GM23338 (cell line): ENCODE measurements at regions not wholly inside any gene's neighbourhood (a gene's known extent, or its start where the extent isn't known, plus 50 kb on each side); places are given as distances from the start of the nearest gene placed in this dataset.

ENCODE experiments used
- ATAC-seq: fragments of 200-7000 bp; cut with Tn5 transposase; 3 replicates; pipeline ENCODE4 v1.9.1; 2020
- DNase-seq: peaks from one replicate; pipeline ENCODE4 v3.0.0-alpha.2; 2015; ENCODE audit warnings: low spot score
- H2AFZ ChIP-seq: fragments of 200-600 bp; sonication (generic); 2 replicates; pipeline ENCODE4 v1.8.0; 2016; ENCODE audit warnings: antibody characterized with exemption, mild to moderate bottlenecking, moderate library complexity
- H3F3A ChIP-seq: fragments of 200-600 bp; sonication (generic); replicated peaks from 2 replicates; pipeline ENCODE4 v1.8.0; 2017; ENCODE audit warnings: antibody characterized with exemption, mixed run types, low read depth
- H3K27ac ChIP-seq: fragments of 200-600 bp; sonication (generic); 2 replicates; pipeline ENCODE4 v1.6.1; 2016; ENCODE audit warnings: low read depth
- H3K27me3 ChIP-seq: fragments of 200-600 bp; sonication (generic); 2 replicates; pipeline ENCODE4 v1.8.0; 2016; ENCODE audit warnings: mild to moderate bottlenecking, mixed run types, moderate library complexity; ENCODE audit not compliant: insufficient read depth
- H3K36me3 ChIP-seq: fragments of 200-600 bp; sonication (generic); 2 replicates; pipeline ENCODE4 v1.8.0; 2016; ENCODE audit warnings: mild to moderate bottlenecking; ENCODE audit not compliant: insufficient read depth
- H3K4me1 ChIP-seq: fragments of 200-600 bp; sonication (generic); 2 replicates; pipeline ENCODE4 v1.8.0; 2016; ENCODE audit warnings: mild to moderate bottlenecking, moderate library complexity; ENCODE audit not compliant: insufficient read depth
- H3K4me2 ChIP-seq: fragments of 200-600 bp; sonication (generic); 2 replicates; pipeline ENCODE4 v1.7.1; 2017; ENCODE audit warnings: mixed run types
- H3K4me3 ChIP-seq: fragments of 200-600 bp; sonication (generic); 2 replicates; pipeline ENCODE4 v1.6.1; 2016; ENCODE audit warnings: mixed run types
- H3K79me2 ChIP-seq: fragments of 200-600 bp; sonication (generic); replicated peaks from 2 replicates; pipeline ENCODE4 v1.8.0; 2017; ENCODE audit warnings: mild to moderate bottlenecking; ENCODE audit not compliant: insufficient read depth
- H3K9me2 ChIP-seq: fragments of 200-600 bp; sonication (generic); 2 replicates; pipeline ENCODE4 v1.8.0; 2017; ENCODE audit not compliant: insufficient read depth
- H4K20me1 ChIP-seq: fragments of 200-600 bp; sonication (generic); replicated peaks from 2 replicates; pipeline ENCODE4 v1.8.0; 2017; ENCODE audit warnings: mild to moderate bottlenecking; ENCODE audit not compliant: insufficient read depth
- H3K27ac Mint-ChIP-seq: 2 replicates; pipeline ENCODE4 v1.8.0; 2020; ENCODE audit warnings: inconsistent platforms, mild to moderate bottlenecking, moderate library complexity, mixed read lengths
- H3K27me3 Mint-ChIP-seq: 3 replicates; pipeline ENCODE4 v1.8.0; 2022; ENCODE audit warnings: low read depth, mild to moderate bottlenecking, moderate library complexity, mixed read lengths, inconsistent platforms; ENCODE audit not compliant: insufficient read depth, poor library complexity
- H3K36me3 Mint-ChIP-seq: 3 replicates; pipeline ENCODE4 v1.8.0; 2021; ENCODE audit warnings: low read depth, mild to moderate bottlenecking, inconsistent platforms, moderate library complexity, mixed read lengths
- H3K4me1 Mint-ChIP-seq: 3 replicates; pipeline ENCODE4 v1.8.0; 2020; ENCODE audit warnings: mild to moderate bottlenecking, inconsistent platforms, mixed read lengths
- H3K4me3 Mint-ChIP-seq: 3 replicates; pipeline ENCODE4 v1.8.0; 2021; ENCODE audit warnings: moderate library complexity, mild to moderate bottlenecking, inconsistent platforms, mixed read lengths
- H3K9me3 Mint-ChIP-seq: 3 replicates; pipeline ENCODE4 v1.8.0; 2020; ENCODE audit warnings: moderate library complexity, mild to moderate bottlenecking, inconsistent platforms, mixed read lengths
- CREB1 ChIP-seq: fragments of 250-450 bp; sonication (Bioruptor Pico); IDR thresholded peaks from 2 replicates; pipeline ENCODE4 v1.5.0; 2020; ENCODE audit warnings: low read depth, mild to moderate bottlenecking, moderate library complexity
- CTCF ChIP-seq, 2 experiments: fragments of 200-600 bp in 1 of 2; sonication (generic) in 1 of 2; conservative IDR thresholded peaks; 2 replicates each; pipeline versions ENCODE4 v1.5.1 to v1.6.1; 2016 to 2017; ENCODE audit warnings: antibody characterized with exemption in 2 of 2, low read depth in 2 of 2, mild to moderate bottlenecking in 2 of 2, moderate library complexity in 1 of 2
- ETS1 ChIP-seq: IDR thresholded peaks from 2 replicates; pipeline ENCODE4 v1.6.1; 2016; ENCODE audit warnings: antibody characterized with exemption
- EZH2 ChIP-seq: fragments of 200-600 bp; sonication (generic); IDR thresholded peaks from one replicate; pipeline ENCODE4 v1.8.0; 2017; ENCODE audit warnings: antibody characterized with exemption, mild to moderate bottlenecking, low read depth; ENCODE audit not compliant: unreplicated experiment
- EZH2phosphoT487 ChIP-seq: fragments of 200-600 bp; sonication (generic); IDR thresholded peaks from one replicate; pipeline ENCODE4 v1.8.1; 2018; ENCODE audit warnings: antibody characterized with exemption; ENCODE audit not compliant: unreplicated experiment
- JUNB ChIP-seq: IDR thresholded peaks from one replicate; pipeline ENCODE4 v1.6.1; 2016; ENCODE audit warnings: antibody characterized with exemption; ENCODE audit not compliant: unreplicated experiment
- NANOG ChIP-seq: IDR thresholded peaks from 2 replicates; pipeline ENCODE4 v1.6.1; 2016; ENCODE audit warnings: antibody characterized with exemption, borderline replicate concordance
- POLR2AphosphoS5 ChIP-seq: IDR thresholded peaks from 2 replicates; pipeline ENCODE4 v1.6.1; 2016; ENCODE audit warnings: antibody characterized with exemption, low read depth
- REST ChIP-seq: IDR thresholded peaks from one replicate; pipeline ENCODE4 v1.6.1; 2018; ENCODE audit warnings: antibody characterized with exemption; ENCODE audit not compliant: unreplicated experiment
- STAT1 ChIP-seq: IDR thresholded peaks from one replicate; pipeline ENCODE4 v1.6.1; 2016; ENCODE audit warnings: antibody characterized with exemption; ENCODE audit not compliant: unreplicated experiment
- ZNF114 ChIP-seq: fragments of 250-450 bp; sonication (Bioruptor Pico); IDR thresholded peaks from 2 replicates; pipeline ENCODE4 v1.5.0; 2020; ENCODE audit warnings: mild to moderate bottlenecking, moderate library complexity
- ZNF331 ChIP-seq: fragments of 250-450 bp; sonication (Bioruptor Pico); IDR thresholded peaks from 2 replicates; pipeline ENCODE4 v1.5.0; 2020; ENCODE audit warnings: low read depth, mild to moderate bottlenecking, moderate library complexity

- TF ChIP-seq STAT1 (no peak), REST (no peak), ETS1 (no peak), POLR2AphosphoS5 (no peak), ZNF331 (no peak), ZNF114 (CRISPR knock-in tag) (no peak)
Observed at GRCh38 chr2:181326661-181327060, 130.5 kb upstream of the ITGA4 start (continued).

- Histone ChIP-seq H4K20me1 (no peaks in the 10 kb centered on the region), H3K36me3 (no peaks in the 10 kb centered on the region), H3K4me2 (no peak overlapping the region), H3F3A (no peaks in the 10 kb centered on the region), H3K79me2 (no peaks in the 10 kb centered on the region), H3K27me3 (no peaks in the 10 kb centered on the region), H2AFZ (no peak overlapping the region), H3K9me2 (no peaks in the 10 kb centered on the region; the same call in 1 of the 2 replicates), H3K4me1 (no peaks in the 10 kb centered on the region), H3K27ac (no peak overlapping the region), H3K4me3 (no peak overlapping the region)
- Mint-ChIP-seq H3K27ac (no peak overlapping the region), H3K27me3 (no peaks in the 10 kb centered on the region), H3K36me3 (no peaks in the 10 kb centered on the region; the same call in 2 of the 3 replicates), H3K4me3 (no peak overlapping the region), H3K9me3 (no peaks in the 10 kb centered on the region; the same call in 2 of the 3 replicates), H3K4me1 (peaks cover 10% of the 10 kb centered on the region)
- DNase-seq (no peak), ATAC-seq (no peak)
- TF ChIP-seq STAT1: no peak
- TF ChIP-seq EZH2: no peak
- TF ChIP-seq POLR2AphosphoS5: no peak
- TF ChIP-seq REST: no peak
- no peak for TF ChIP-seq ZNF114 (CRISPR knock-in tag)
- no peak for TF ChIP-seq CTCF (conservative IDR thresholded peaks at IDR 0.05; ENCODE audit: low read depth in 2 of 2)
- TF ChIP-seq EZH2phosphoT487: no peak
- no peak for TF ChIP-seq NANOG
- no peak for TF ChIP-seq JUNB
- TF ChIP-seq CREB1 (CRISPR knock-in tag): no peak
- TF ChIP-seq ETS1: no peak
Observed at GRCh38 chr2:181330286-181330685, 126.9 kb upstream of the ITGA4 start.
